GM21717 (cell line): ENCODE measurements at regions not wholly inside any gene's neighbourhood (a gene's known extent, or its start where the extent isn't known, plus 50 kb on each side); places are given as distances from the start of the nearest gene placed in this dataset.

ENCODE experiments used
- ATAC-seq: cut with Tn5 transposase; IDR thresholded peaks from one replicate; pipeline ENCODE4 v1.9.1; 2021; ENCODE audit warnings: mild to moderate bottlenecking, moderate library complexity; ENCODE audit not compliant: unreplicated experiment

GRCh38 chr12:124433147-124433874 lies 134.1 kb downstream of the NCOR2 start:
- no peak for ATAC-seq

GRCh38 chr12:124432376-124432775 lies 135.0 kb downstream of the NCOR2 start:
- no peak for ATAC-seq

GRCh38 chr12:124431971-124432370 lies 135.4 kb downstream of the NCOR2 start:
- ATAC-seq: no peak

- no peak for ATAC-seq
Measured at GRCh38 chr12:124430491-124430890, 135.6 kb downstream of the RFLNA start.

- no peak for ATAC-seq
Measured at GRCh38 chr12:124429535-124429934, 134.6 kb downstream of the RFLNA start.

GRCh38 chr12:124428792-124429281 lies 133.9 kb downstream of the RFLNA start:
- no peak for ATAC-seq

GRCh38 chr12:124428136-124428791 lies 133.4 kb downstream of the RFLNA start:
- no peak for ATAC-seq

- ATAC-seq: no peak
Measured at GRCh38 chr12:124426594-124427555, 132.0 kb downstream of the RFLNA start.

- ATAC-seq: no peak
Measured at GRCh38 chr12:124425667-124426066, 130.8 kb downstream of the RFLNA start.

GRCh38 chr12:124424516-124424905 lies 129.6 kb downstream of the RFLNA start:
- no peak for ATAC-seq

GRCh38 chr12:124423761-124424515 lies 129.0 kb downstream of the RFLNA start:
- ATAC-seq: no peak

GRCh38 chr12:124422570-124423523 lies 128.0 kb downstream of the RFLNA start:
- ATAC-seq: no peak

- no peak for ATAC-seq
Measured at GRCh38 chr12:124422142-124422569, 127.3 kb downstream of the RFLNA start.

- no peak for ATAC-seq
Measured at GRCh38 chr12:124420996-124421674, 126.2 kb downstream of the RFLNA start.

GRCh38 chr12:124420041-124420995 lies 125.4 kb downstream of the RFLNA start:
- ATAC-seq: no peak

GRCh38 chr12:124419292-124420040 lies 124.6 kb downstream of the RFLNA start:
- ATAC-seq: no peak

- ATAC-seq: no peak
Measured at GRCh38 chr12:124418791-124419190, 123.9 kb downstream of the RFLNA start.
